ENCODE measurements at regions not wholly inside any gene's neighbourhood (a gene's known extent, or its start where the extent isn't known, plus 50 kb on each side); places are given as distances from the start of the nearest gene placed in this dataset.
"Not testable (repeated sequence)": the region's sequence is repeated elsewhere in the genome, so short reads cannot be mapped to it uniquely, and the experiment has no call there.

GRCh38 chr3:16077681-16078080 lies 96.8 kb upstream of the GALNT15 start:
- not testable (repeated sequence) for TF ChIP-seq CTCF, POLR2A (IDR thresholded peaks at IDR 0.05)
